ENCODE measurements at regions not wholly inside any gene's neighbourhood (a gene's known extent, or its start where the extent isn't known, plus 50 kb on each side); places are given as distances from the start of the nearest gene placed in this dataset.

- DNase-seq = no peak
Observed at GRCh38 chr13:85663856-85664255, 135.4 kb downstream of the SLITRK6 start.

- DNase-seq = no peak
Observed at GRCh38 chr13:85662186-85662585, 137.0 kb downstream of the SLITRK6 start.

GRCh38 chr13:85661675-85662074 is 137.5 kb downstream of the SLITRK6 start:
- DNase-seq = no peak

- DNase-seq = no peak
Observed at GRCh38 chr13:85659493-85659892, 139.7 kb downstream of the SLITRK6 start.

GRCh38 chr13:85657942-85658341 is 141.3 kb downstream of the SLITRK6 start:
- DNase-seq = no peak

GRCh38 chr13:85655040-85655439 is 144.2 kb downstream of the SLITRK6 start:
- no peak for DNase-seq

- no peak for DNase-seq
Observed at GRCh38 chr13:85654227-85654626, 145.0 kb downstream of the SLITRK6 start.

- no peak for DNase-seq
Observed at GRCh38 chr13:85653681-85654080, 145.5 kb downstream of the SLITRK6 start.

GRCh38 chr13:85652491-85652890 is 146.7 kb downstream of the SLITRK6 start:
- DNase-seq = no peak

GRCh38 chr13:85651440-85651839 is 147.8 kb downstream of the SLITRK6 start:
- no peak for DNase-seq

- no peak for DNase-seq
Observed at GRCh38 chr13:85650613-85651012, 148.6 kb downstream of the SLITRK6 start.

- no peak for DNase-seq
Observed at GRCh38 chr13:85640727-85641126, 158.5 kb downstream of the SLITRK6 start.

- DNase-seq = no peak
Observed at GRCh38 chr13:85638815-85639393, 160.3 kb downstream of the SLITRK6 start.

- DNase-seq = no peak
Observed at GRCh38 chr13:85638265-85638664, 161.0 kb downstream of the SLITRK6 start.

- DNase-seq = no peak
Observed at GRCh38 chr13:85632526-85633195, 166.6 kb downstream of the SLITRK6 start.

GRCh38 chr13:85631801-85632200 is 167.4 kb downstream of the SLITRK6 start:
- no peak for DNase-seq

- no peak for DNase-seq
Observed at GRCh38 chr13:85626603-85627002, 172.6 kb downstream of the SLITRK6 start.

GRCh38 chr13:85619321-85619720 is 179.9 kb downstream of the SLITRK6 start:
- no peak for DNase-seq

GRCh38 chr13:85618521-85618920 is 180.7 kb downstream of the SLITRK6 start:
- no peak for DNase-seq

- DNase-seq = no peak
Observed at GRCh38 chr13:85616275-85616674, 182.9 kb downstream of the SLITRK6 start.

GRCh38 chr13:85615031-85615430 is 184.2 kb downstream of the SLITRK6 start:
- no peak for DNase-seq

GRCh38 chr13:85610024-85610423 is 189.2 kb downstream of the SLITRK6 start:
- no peak for DNase-seq

GRCh38 chr13:85608255-85608829 is 190.9 kb downstream of the SLITRK6 start:
- no peak for DNase-seq

GRCh38 chr13:85603735-85604134 is 195.5 kb downstream of the SLITRK6 start:
- no peak for DNase-seq

GRCh38 chr13:85601526-85601925 is 197.7 kb downstream of the SLITRK6 start:
- DNase-seq = no peak

All from CD4-positive, alpha-beta T cell treated with Interferon gamma for 1 hour (primary cell).